Activated CD4-positive, alpha-beta T cell treated with anti-CD3 and anti-CD28 coated beads, Interleukin-2, Interleukin-6, amounts not matched to agents 100 ng/mL and 50 ng/mL, durations not matched to agents 16 hours and 8 hours (primary cell): ENCODE measurements at regions not wholly inside any gene's neighbourhood (a gene's known extent, or its start where the extent isn't known, plus 50 kb on each side); places are given as distances from the start of the nearest gene placed in this dataset.
"Not testable (repeated sequence)": the region's sequence is repeated elsewhere in the genome, so short reads cannot be mapped to it uniquely, and the experiment has no call there.

ENCODE experiments used
- DNase-seq: peaks from one replicate; pipeline ENCODE4 v3.0.0-alpha.2; 2020

- DNase-seq = no peak
These were observed 598.3 kb upstream of the BCHE start for GRCh38 chr3:166435469-166436057.

- DNase-seq = no peak
These were observed 595.8 kb upstream of the BCHE start for GRCh38 chr3:166433060-166433459.

GRCh38 chr3:166425900-166426611 is 588.8 kb upstream of the BCHE start:
- no peak for DNase-seq

- no peak for DNase-seq
These were observed 587.8 kb upstream of the BCHE start for GRCh38 chr3:166425021-166425420.

GRCh38 chr3:166423824-166424513 is 586.7 kb upstream of the BCHE start:
- not testable (repeated sequence) for DNase-seq

GRCh38 chr3:166422556-166422955 is 585.3 kb upstream of the BCHE start:
- DNase-seq = no peak

GRCh38 chr3:166420071-166420470 is 582.8 kb upstream of the BCHE start:
- DNase-seq = no peak

- no peak for DNase-seq
These were observed 568.7 kb upstream of the BCHE start for GRCh38 chr3:166405896-166406295.

- DNase-seq = no peak
These were observed 568.2 kb upstream of the BCHE start for GRCh38 chr3:166405465-166405864.

GRCh38 chr3:166390303-166390702 is 553.1 kb upstream of the BCHE start:
- DNase-seq = no peak

- no peak for DNase-seq
These were observed 551.1 kb upstream of the BCHE start for GRCh38 chr3:166388321-166388720.

GRCh38 chr3:166372571-166373106 is 535.4 kb upstream of the BCHE start:
- DNase-seq = no peak

- no peak for DNase-seq
These were observed 530.8 kb upstream of the BCHE start for GRCh38 chr3:166367947-166368533.

GRCh38 chr3:166362698-166363097 is 525.5 kb upstream of the BCHE start:
- DNase-seq = no peak

GRCh38 chr3:166360720-166361119 is 523.5 kb upstream of the BCHE start:
- no peak for DNase-seq

- no peak for DNase-seq
These were observed 514.2 kb upstream of the BCHE start for GRCh38 chr3:166351461-166351860.

- DNase-seq = no peak
These were observed 503.5 kb upstream of the BCHE start for GRCh38 chr3:166340604-166341266.

- no peak for DNase-seq
These were observed 487.2 kb upstream of the BCHE start for GRCh38 chr3:166324401-166324800.

GRCh38 chr3:166322391-166322790 is 485.2 kb upstream of the BCHE start:
- no peak for DNase-seq

- DNase-seq = no peak
These were observed 470.6 kb upstream of the BCHE start for GRCh38 chr3:166307756-166308350.

- DNase-seq = no peak
These were observed 467.4 kb upstream of the BCHE start for GRCh38 chr3:166304584-166304983.

- DNase-seq = no peak
These were observed 466.5 kb upstream of the BCHE start for GRCh38 chr3:166303681-166304080.

- DNase-seq = no peak
These were observed 465.1 kb upstream of the BCHE start for GRCh38 chr3:166302331-166302730.
